Left hindlimb (tissue), 1 donor: ENCODE measurements at regions not wholly inside any gene's neighbourhood (a gene's known extent, or its start where the extent isn't known, plus 50 kb on each side); places are given as distances from the start of the nearest gene placed in this dataset.
"Not testable (repeated sequence)": the region's sequence is repeated elsewhere in the genome, so short reads cannot be mapped to it uniquely, and the experiment has no call there.

Experiments used
- DNase-seq: peaks from one replicate; pipeline ENCODE4 v3.0.0-alpha.2; 2018

- not testable (repeated sequence) for DNase-seq
Measured at GRCh38 chr7:29709002-29709401, 97.3 kb upstream of the WIPF3 start.

- not testable (repeated sequence) for DNase-seq
Measured at GRCh38 chr7:29723127-29723526, 83.2 kb upstream of the WIPF3 start.

GRCh38 chr7:29723599-29723998, 82.7 kb upstream of the WIPF3 start:
- DNase-seq: peak; percentile 41

GRCh38 chr7:29729534-29730165, 76.7 kb upstream of the WIPF3 start:
- not testable (repeated sequence) for DNase-seq

GRCh38 chr7:29734246-29734731, 72.0 kb upstream of the WIPF3 start:
- no peak for DNase-seq

- DNase-seq: not testable (repeated sequence)
Measured at GRCh38 chr7:29747645-29748245, 58.6 kb upstream of the WIPF3 start.

GRCh38 chr7:29748286-29749099, 57.8 kb upstream of the WIPF3 start:
- no peak for DNase-seq

GRCh38 chr7:29749701-29750321, 56.5 kb upstream of the WIPF3 start:
- DNase-seq: no peak

GRCh38 chr7:29750373-29750940, 55.9 kb upstream of the WIPF3 start:
- not testable (repeated sequence) for DNase-seq

- DNase-seq: not testable (repeated sequence)
Measured at GRCh38 chr7:29751012-29751411, 55.3 kb upstream of the WIPF3 start.

- DNase-seq: no peak
Measured at GRCh38 chr7:29754874-29755490, 51.3 kb upstream of the WIPF3 start.
